Mucosa of gallbladder (tissue), 1 donor: ENCODE measurements at regions not wholly inside any gene's neighbourhood (a gene's known extent, or its start where the extent isn't known, plus 50 kb on each side); places are given as distances from the start of the nearest gene placed in this dataset.
"Not testable (repeated sequence)": the region's sequence is repeated elsewhere in the genome, so short reads cannot be mapped to it uniquely, and the experiment has no call there.

Source experiments
- DNase-seq: peaks from one replicate; pipeline ENCODE4 v3.0.0-alpha.2; 2020; ENCODE audit warnings: low spot score
- donor health status: DM: no; HTN: no; CAD: no.

DNA sequence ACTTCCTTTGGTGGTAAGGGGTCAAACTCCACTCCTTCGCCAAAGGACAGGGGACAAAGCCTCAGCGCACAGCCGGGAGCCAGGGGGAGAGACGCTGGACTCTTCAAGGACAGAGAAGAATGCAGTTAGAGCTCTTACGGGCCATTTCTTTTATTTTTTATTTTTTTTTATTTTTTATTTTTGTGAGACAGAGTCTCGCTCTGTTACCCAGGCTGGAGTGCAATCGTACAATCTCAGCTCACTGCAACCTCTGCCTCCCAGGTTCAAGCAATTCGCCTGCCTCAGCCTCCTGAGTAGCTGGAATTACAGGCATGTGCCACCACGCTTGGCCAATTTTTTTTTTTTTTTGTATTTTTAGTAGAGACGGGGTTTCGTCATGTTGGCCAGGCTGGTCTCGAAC, 93.2 kb upstream of the RPH3AL start, which contains the start of gene RFLNB:
Gene RFLNB (minus strand): TSS at position 101 of the 400 bp plus-strand sequence.
- not testable (repeated sequence) for DNase-seq

DNA sequence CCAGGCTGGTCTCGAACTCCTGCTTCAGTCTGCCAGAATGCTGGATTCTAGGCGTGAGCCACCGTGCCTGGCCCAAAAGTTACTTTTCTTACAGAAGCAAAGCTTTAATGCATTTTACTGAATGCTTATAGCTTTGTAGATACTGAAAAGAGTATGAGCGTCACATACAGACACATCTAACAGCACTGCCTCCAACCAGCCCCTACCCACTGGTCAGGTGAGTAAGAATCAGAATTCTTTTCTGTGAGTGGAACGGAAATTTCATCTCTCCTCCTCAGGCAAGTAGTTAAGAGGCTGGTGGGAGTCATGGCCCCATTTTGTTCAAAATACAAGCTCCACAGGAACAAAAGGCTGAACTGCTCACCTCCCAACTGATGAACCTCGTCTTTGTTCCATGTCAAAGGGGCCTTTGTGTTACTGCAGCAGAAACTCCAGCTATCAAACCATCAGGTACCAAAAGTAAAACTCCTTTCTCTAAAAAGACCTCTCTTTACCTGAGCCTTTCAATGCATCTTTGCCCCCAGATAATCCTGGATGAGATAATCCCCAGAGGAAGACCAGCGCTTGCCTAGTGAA, 92.4 kb upstream of the RPH3AL start:
- no peak for DNase-seq

DNA sequence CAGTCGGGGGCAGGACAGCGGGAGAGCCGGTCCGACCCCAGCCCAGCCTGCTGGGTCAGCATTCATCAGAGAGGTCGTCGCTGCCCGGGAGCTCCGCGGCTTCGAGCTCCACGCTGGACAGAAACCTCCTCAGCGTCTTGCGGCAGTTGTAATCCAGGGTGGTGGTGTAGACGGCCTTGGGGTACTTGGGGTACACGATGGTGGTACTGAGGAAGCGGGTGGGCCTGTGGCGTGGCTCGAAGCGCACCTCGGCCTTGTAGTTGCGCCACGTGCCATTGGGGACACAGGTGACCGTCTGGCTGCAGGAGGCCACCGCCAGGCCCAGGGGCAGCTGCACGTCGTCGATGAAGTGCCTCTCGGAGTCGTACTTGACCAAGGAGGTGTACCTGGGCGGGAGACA, 90.5 kb upstream of the RPH3AL start:
- DNase-seq, result no peak

DNA sequence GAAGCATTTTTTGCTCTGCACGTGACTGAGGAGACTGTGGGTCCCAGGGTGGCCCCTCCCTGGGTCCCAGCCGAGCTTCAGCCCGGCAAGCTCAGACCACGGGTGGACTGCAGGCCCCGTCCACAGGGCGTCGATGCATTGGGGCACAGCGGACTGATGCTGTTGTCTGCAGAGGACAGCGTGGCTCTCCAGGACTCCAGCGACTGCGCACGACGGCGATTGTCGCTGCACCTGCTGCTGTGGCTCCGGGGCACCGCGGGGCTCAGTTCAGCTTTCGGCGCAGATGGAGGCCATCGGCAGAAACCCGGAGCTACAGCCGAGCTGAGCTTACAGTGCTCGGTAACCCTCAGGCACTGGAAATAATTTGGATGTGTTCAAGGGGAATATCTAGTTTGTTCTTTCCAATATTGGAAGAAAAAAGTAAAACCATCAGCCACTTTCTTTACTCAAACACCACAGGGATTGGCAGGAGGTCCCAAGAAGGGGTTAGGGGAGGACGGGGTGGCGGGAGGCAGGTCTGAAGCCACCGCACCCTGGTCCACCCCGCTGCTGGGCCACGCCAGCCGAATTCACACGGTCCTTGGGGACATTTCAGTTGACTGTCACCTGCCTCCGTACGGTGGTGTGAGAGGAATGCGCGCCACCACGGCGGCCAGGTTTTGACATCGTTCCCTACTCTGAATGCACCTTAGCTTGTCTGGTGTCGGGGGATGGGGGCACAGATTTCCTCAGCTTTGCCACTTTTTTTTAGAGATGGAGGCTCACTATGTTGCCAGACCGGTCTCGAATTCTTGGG, 88.7 kb upstream of the RPH3AL start:
- no peak for DNase-seq

DNA sequence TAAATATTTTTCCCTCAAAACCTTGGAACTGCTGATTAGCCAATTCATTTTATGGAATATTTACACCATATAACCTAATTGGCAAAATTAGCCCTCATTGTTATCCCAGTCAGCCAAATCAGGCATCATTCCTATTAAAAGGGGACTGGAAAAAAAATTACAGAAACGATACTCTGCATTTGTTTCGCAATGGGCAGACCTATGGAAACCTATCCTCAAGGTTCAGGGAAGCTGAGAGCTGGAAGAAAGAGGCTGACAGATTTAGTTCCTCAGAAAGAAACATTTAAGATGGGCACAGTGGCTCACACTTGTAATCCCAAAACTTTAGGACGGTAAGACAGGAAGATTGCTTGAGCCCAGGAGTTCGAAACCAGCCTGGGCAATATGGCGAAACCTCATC, 85.6 kb upstream of the RPH3AL start:
- DNase-seq, result no peak

DNA sequence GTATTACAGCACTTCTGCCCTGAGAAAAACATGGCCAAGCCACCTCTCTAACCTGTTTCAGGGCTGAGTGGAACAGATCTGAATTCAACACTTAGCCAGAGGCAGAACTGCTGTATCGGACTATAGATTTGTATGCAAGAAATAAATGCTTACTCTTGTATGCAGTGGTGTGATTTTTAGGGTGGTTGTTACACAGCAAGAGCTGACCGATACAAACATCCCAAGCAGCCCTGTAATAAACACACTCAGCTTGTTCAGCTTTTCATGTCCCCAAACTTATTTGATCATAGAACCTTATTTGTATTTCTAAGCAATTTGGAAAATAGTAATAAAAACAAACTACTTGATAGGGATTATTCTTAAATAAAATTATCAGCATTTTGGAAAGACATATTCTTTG, 84.9 kb upstream of the RPH3AL start:
- no peak for DNase-seq

DNA sequence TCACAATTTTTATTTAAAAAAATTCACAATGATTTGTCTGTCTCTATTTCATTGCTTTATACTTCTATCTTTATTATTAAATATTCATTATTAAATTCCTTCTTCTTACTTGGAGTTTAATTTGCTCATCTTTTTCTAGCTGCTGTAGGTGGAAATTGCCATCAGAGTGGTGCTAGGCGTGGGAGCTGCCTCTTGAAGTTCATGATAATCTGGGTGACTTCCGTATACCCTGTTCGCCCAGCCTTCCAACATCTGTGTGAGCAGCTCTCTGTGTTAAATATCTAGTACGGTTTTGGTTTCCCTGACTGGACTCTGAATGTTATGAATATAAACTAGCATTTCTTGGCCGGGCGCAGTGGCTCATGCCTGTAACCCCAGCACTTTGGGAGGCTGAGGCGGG, 84.0 kb upstream of the RPH3AL start:
- DNase-seq, result no peak

DNA sequence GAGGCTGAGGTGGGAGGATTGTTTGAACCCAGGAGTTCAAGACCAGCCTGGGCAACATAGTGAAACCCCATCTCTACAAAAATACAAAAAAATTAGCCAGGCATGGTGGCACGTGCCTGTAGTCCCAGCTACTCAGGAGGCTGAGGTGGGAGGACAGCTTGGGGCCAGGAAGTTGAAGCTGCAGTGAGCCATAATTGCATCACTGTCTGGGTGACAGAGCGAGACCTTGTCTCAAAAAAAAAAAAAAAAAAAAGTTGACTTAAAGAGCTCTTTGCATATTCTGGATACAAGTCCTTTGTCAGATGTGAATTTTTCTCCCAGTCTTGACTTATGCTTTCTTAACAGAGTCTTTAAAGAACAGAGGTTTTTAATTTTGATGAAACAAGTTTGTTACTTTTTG, 79.9 kb upstream of the RPH3AL start:
- DNase-seq, result not testable (repeated sequence)

DNA sequence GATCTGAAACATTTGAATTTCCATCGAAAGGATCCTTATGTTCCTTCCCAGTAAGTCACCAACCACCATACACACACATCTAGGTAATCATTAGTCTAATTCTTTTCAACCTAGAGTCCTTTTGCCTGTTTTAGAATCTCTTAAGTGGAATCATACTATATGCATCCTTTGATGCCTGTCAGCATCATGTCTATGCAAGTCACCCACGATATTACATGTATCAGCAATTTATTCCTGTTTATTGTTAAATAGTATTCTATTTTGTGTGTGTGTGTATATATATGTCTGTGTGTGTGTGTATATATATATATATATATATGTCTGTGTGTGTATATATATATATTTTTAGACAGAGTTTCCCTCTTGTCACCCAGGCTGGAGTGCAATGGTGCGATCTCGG, 78.9 kb upstream of the RPH3AL start:
- no peak for DNase-seq

DNA sequence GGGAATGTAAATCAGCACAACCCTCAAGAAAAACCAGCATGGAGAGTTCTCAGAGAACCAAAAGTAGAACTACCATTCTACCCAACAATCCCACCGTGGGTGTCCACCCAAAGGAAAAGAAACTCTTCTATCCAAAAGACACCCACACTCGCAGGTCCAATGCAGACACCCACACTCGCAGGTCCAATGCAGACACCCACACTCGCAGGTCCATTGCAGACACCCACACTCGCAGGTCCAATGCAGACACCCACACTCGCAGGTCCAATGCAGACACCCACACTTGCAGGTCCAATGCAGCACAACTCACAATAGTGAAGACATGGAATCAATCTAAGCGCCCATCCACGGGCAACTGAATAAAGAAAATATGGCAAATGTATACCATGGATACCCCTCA, 77.0 kb upstream of the RPH3AL start:
- no peak for DNase-seq

DNA sequence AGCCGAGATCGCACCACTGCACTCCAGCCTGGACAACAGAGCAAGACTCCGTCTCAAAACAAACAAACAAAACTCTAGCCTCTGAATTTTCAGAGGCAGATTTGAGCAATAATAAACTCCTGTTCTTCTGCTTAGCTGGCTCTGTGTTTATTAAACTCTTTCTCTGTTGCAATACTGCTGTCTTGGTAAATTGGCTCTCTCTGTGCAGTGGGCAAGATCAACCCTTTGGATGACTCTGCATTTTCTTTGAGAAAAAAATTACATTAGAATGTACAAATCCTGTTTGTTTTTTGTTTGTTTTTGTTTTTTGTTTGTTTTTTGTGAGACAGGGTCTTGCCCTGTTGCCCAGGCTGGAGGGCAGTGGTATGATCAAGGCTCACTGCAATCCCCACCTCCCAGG, 75.8 kb upstream of the RPH3AL start:
- DNase-seq, result no peak

DNA sequence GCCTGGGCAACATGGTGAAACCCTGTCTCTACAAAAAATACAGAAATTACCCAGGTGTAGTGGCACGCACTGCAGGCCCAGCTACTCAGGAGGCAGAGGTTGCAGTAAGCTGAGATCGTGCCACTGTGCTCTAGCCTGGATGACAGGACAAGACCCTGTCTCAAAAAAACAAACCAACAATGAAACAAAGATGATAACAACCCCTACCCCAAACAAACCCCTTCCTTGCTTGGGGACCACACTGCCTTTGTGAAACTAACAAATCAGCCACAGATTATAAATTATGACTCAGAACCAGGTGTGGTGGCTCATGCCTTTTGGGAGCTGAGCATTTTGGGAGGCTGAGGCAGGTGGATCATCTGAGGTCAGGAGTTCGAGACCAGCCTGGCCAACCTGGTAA, 75.3 kb upstream of the RPH3AL start:
- no peak for DNase-seq

DNA sequence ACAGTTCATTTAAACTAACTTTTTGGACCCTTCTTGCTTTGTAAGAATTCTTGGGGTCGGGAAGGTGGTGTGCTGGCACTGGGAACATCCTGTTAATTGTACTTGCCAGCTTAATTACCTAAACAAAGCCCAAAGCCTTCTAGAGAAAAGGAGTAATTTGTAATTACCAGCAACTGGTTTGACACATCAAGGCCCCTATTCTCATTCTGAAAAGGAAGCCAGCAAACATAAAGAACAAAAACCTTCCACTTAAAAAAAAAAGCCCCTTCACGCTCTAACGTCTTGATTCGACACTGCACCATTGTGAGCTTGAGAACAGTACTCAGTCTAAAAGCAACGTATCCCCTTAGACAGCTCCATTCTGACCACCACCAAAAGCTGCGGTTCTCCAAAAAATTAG, 74.7 kb upstream of the RPH3AL start:
- no peak for DNase-seq

DNA sequence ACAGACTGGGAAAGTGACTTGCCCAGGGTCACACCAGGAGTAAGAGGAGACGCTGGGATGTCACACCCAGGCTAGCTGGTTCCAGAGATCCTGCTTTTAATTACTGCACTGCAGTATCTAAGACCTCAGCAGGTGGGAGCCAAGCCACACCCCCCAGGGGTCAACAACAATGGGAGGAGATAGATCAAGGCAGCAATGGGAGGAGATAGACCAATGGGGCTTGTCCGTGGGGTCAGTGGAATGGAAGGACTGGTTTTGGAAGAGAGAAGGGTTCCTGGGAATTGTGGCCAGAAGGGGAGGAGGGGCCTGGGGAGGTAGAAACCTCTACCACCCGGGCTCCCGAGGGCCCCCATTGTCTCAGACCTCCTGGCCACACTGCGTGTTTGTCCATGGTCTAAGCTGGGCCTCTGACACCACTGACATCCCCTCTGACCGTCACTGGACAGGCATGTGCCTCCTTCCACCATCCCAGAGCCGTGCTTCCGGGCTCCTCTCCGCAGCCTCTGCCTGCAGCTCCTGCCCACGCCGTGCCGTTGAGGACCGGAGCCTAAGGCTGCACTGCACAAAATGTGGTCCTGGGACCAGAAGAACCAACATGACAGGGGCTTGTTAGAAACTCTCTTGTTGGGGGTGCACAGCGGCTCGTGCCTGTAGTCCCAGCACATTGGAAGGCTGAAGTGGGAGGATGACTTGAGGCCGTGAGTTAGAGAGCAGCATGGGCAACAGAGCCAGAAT, 69.8 kb upstream of the RPH3AL start:
- no peak for DNase-seq

DNA sequence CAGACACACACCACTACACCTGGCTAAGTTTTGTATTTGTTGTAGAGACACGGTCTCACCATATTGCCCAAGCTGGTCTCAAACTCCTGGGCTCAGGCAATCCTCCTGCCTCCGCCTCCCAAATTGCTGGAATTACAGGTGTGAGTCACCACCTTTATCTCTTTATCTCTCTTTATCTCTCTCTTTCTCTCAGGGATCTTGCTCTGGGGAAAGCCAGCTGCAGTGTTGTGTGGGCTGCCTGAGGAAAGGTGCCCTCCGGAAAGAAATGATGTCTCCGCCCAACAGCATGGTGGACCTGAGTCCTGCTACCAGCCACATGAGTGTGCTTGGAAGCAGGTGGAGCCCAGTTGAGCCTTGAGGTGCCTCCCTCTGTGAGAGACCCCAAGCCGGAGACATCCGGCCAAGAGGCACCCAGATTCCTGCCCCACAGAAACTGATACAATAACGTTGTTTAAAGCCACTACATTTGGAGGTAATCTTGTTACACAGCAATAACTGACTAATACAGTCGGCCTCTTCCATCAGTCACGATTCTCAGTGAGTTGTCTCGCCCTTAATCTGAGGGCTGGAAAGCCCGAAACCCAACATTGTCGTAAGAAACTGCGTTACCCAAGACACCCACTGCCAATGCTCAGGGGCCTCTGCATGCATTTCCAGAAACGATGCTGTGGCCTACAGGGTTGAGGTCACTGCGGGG, 68.0 kb upstream of the RPH3AL start:
- no peak for DNase-seq

DNA sequence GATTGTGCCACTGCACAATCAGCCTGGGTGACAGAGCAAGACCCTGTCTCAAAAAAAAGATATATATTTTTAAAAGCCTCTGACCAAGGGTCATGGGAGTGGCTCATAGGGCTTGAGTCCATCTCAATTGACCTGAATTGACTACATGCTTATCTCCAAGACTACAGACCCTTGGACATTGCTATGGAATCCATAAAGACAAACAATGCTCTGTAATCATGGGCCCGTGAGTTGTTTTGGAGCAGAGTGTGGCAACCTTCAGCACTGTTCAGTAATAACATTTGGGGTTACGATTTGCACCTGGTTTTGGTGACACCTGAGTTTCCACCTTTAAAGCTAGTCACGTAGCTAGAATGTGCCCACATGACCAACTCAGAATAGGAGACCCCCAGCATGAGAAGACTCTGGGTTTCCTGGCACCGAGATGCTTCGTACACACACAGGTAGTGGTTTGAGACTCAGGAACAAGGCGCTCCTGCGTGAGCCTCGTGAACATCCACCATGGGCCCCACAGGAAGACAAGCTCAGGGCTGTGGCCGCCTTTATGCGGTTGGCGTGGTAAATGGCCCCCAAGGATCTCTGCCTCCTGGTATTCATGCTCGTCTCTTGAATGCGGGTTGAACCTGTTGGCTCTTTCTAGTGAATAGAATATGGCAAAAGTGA, 66.6 kb upstream of the RPH3AL start:
- DNase-seq, result no peak

DNA sequence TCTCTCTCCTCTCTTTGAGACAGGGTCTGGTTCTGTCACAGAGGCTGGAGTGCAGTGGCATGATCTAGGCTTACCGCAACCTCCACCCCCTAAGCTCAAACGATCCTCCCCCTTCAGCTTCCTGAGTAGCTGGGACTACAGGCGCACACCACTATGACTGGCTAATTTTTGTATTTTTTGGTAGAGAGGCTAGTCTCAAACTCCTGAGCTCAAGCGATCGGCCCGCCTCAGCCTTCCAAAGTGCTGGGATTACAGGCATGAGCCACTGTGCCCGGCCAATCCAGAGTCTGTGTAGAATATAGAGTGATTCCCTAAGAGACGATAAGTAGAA, 65.8 kb upstream of the RPH3AL start:
- DNase-seq, result no peak

DNA sequence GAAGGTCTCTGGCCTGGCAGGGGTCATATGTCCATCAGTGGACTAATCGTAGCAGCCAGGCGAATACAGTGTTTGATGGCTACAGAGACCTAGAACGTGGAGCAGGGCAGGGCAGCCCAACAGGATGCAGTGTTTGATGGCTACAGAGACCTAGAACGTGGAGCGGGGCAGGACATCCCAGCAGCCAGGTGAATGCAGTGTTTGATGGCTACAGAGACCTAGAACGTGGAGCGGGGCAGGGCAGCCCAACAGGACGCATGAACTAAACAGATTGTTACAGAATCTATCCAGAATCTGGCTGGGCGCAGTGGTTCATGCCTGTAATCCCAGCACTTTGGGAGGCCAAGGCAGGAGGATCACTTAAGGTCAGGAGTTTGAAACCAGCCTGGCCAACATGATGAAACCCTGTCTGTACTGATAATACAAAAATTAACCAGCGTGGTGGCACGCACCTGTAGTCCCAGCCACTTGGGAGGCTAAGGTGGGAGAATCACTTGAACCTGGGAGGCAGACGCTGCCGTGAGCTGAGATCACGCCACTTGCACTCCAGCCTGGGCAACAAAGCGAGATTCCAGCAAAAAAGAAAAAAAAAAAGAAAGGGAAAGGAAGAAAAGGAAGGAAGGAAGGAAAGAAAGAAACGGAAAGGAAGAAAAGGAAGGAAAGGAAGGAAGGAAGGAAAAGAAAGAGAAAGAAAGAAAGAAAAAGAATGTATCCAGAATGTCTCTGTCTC, 65.2 kb upstream of the RPH3AL start:
- DNase-seq, result no peak

DNA sequence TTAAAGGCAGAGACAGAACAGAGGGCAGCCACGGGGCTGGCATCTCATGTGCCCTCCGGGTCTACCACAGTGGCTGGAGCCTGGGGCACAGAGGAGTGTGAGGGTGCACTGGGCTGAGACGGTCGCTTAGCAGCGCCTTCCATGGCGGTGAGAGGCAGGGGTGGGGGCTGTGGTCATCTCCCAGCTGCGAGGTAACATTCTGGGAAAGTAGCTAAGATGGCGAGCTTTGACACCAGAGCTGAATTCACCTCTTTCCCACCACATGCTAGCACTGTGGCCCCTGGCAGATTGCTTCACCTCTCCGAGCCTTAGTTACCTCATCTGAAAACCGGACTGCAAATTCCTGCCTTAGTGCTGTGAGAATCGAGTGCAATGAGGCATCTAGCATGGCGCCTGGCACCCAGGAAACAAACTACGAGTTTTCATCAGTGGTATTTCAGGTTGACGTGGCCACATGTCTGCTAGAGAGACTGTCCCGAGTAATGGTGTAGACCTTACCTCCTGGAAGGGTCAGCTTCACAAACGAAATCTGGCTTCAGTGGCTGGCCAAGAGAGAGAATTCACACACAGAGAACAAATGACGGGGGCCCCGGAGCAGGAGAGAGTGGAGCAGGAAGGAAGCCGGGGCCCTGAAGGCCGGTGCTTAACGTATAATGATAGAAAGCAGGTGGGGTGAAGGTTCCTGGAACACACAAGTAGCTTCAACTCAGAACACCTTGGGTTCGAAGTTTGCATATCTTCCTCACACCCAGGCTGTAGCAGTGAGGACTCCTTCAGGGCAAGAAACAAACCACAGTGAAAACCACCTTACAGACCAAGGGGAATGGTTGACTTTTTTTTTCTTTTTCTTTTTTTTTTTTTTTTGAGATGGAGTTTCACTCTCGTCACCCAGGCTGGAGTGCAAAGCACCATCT, 63.9 kb upstream of the RPH3AL start:
- DNase-seq, result no peak

DNA sequence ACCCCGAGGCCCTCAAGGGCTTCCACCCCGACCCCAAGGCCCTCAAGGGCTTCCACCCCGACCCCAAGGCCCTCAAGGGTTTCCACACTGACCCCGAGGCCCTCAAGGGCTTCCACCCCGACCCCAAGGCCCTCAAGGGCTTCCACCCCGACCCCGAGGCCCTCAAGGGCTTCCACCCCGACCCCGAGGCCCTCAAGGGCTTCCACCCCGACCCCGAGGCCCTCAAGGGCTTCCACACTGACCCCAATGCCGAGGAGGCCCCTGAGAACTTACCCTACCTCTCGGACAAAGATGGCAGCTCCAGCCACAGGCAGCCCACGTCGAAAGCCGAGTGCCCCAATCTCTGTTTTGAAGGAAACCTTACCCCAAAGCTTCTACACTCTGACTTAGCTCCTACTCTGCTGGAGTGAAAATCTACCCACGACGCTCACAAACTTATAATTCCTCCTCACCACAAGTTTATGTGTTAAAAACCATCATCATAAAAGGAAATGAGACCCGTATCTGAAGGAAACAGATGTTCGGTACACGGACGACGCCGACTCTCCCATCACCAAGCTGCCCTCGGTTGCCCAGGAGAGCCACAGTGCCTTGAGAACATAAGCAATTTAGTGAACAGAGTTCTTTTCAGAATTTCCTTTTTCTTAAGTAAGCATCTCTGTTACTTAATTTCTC, 61.2 kb upstream of the RPH3AL start:
- no peak for DNase-seq
